ENCODE measurements at regions not wholly inside any gene's neighbourhood (a gene's known extent, or its start where the extent isn't known, plus 50 kb on each side); places are given as distances from the start of the nearest gene placed in this dataset.

DNA sequence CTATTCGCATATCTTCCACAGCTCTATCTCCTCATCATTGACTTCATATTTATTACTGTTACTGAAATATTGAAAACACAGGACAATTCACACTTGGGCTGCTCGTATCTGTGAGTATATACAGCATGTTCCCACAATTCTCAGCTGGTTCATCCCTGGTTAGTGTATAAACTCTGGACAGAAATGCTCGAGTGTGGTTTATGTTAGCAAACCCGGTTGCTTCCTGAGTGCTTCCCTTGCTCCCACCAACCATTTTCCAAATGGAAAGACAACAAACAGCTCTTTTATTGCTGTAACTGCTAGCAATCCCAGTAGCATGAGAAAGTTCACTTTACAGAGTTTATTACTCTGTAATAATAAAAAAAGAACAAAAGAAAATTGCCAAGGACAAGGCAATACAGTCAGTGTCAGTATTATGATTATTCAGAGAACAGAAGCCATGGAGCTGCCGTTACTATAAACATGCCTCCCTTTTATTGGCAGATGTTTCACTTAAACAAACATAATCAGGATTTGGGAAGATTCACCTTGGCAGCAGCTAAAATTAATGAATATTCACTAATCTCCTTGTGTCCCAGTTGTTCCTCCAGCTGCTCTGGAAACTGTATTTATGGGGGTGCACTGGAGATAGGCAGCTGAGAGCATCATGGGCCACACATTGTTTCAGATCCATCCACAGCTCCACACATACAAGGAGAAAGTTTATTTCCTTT is 134.1 kb upstream of the GUCY1A1 start:
- intact Hi-C loops (cut with DNase I): no loop called here
- no peak overlapping the region for H3K4me3 ChIP-seq
- no peaks in the 10 kb centered on the region for H3K36me3 ChIP-seq
- no peaks in the 10 kb centered on the region for H3K4me1 ChIP-seq
- no peaks in the 10 kb centered on the region for H3K9me3 ChIP-seq
- no peak overlapping the region for H3K27ac ChIP-seq
- DNase-seq (no peak), ATAC-seq (no peak)
- TF ChIP-seq, protein P1, sequence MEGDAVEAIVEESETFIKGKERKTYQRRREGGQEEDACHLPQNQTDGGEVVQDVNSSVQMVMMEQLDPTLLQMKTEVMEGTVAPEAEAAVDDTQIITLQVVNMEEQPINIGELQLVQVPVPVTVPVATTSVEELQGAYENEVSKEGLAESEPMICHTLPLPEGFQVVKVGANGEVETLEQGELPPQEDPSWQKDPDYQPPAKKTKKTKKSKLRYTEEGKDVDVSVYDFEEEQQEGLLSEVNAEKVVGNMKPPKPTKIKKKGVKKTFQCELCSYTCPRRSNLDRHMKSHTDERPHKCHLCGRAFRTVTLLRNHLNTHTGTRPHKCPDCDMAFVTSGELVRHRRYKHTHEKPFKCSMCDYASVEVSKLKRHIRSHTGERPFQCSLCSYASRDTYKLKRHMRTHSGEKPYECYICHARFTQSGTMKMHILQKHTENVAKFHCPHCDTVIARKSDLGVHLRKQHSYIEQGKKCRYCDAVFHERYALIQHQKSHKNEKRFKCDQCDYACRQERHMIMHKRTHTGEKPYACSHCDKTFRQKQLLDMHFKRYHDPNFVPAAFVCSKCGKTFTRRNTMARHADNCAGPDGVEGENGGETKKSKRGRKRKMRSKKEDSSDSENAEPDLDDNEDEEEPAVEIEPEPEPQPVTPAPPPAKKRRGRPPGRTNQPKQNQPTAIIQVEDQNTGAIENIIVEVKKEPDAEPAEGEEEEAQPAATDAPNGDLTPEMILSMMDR (IDR thresholded peaks at IDR 0.05): no peak
- TF ChIP-seq POLR2A (IDR thresholded peaks at IDR 0.05): no peak
- 59% methylated on average over 5 of the region's 5 CpGs for WGBS (ENCODE audit: insufficient coverage, low coverage, low lambda C conversion rate, missing lambda C conversion rate)
- no peaks in the 10 kb centered on the region for H3K27me3 ChIP-seq

DNA sequence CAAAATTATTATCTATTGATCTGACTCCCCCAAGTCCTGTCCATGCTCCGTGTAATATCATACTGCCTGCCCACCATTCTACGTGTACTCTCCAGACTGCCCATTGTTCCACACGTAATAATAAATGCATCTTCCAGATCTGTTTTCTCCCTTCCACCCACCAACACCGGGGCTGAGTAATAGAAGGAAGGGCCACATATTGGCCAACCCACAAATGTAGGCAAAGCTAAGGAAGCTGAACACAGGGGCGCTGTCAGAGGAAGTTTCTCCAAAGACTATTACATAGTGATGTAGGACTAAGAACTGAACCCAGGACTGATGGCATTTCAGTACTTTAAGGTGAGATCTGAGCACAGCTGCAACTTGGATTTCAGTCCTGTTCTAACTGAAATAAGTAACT is 135.8 kb upstream of the GUCY1A1 start:
- 67% methylated on average over 5 of the region's 5 CpGs for WGBS (ENCODE audit: insufficient coverage, low coverage, low lambda C conversion rate, missing lambda C conversion rate)
- no peak for TF ChIP-seq POLR2A (IDR thresholded peaks at IDR 0.05)
- TF ChIP-seq, protein P1 (IDR thresholded peaks at IDR 0.05): no peak
- no peaks in the 10 kb centered on the region for H3K27me3 ChIP-seq
- H3K4me3 ChIP-seq: no peak overlapping the region
- no peaks in the 10 kb centered on the region for H3K4me1 ChIP-seq
- no peak for ATAC-seq
- intact Hi-C loops (cut with DNase I): no loop called here
- DNase-seq: no peak
- no peak overlapping the region for H3K27ac ChIP-seq
- no peaks in the 10 kb centered on the region for H3K9me3 ChIP-seq
- no peaks in the 10 kb centered on the region for H3K36me3 ChIP-seq

DNA sequence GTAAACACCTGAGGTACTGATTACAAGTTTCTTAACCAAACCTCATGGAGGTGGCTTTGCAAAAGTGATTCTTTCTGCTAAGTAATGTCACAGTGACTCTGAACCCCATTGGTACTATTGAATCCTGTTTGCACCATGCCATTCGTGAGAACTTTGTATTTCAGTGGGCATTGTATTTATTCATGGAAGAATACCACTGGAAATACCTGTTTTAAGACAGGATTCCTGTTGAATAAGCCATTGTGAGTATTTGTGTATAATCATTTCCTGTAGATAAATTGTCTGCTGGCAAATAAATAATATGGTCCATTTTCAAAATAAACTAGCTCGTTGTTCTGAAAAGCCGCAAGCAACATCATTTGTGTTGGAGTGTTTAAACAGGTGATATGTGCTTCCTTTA is 136.4 kb upstream of the GUCY1A1 start:
- Histone ChIP-seq H3K36me3 (no peaks in the 10 kb centered on the region), H3K4me3 (no peak overlapping the region), H3K4me1 (no peaks in the 10 kb centered on the region), H3K27ac (no peak overlapping the region), H3K9me3 (no peaks in the 10 kb centered on the region), H3K27me3 (no peaks in the 10 kb centered on the region)
- WGBS (ENCODE audit: insufficient coverage, low coverage, low lambda C conversion rate, missing lambda C conversion rate): 49% methylated on average over 3 of the region's 3 CpGs
- no peak for ATAC-seq
- intact Hi-C loops (cut with DNase I): no loop called here
- TF ChIP-seq POLR2A (IDR thresholded peaks at IDR 0.05): no peak
- TF ChIP-seq, protein P1 (IDR thresholded peaks at IDR 0.05): no peak
- no peak for DNase-seq

DNA sequence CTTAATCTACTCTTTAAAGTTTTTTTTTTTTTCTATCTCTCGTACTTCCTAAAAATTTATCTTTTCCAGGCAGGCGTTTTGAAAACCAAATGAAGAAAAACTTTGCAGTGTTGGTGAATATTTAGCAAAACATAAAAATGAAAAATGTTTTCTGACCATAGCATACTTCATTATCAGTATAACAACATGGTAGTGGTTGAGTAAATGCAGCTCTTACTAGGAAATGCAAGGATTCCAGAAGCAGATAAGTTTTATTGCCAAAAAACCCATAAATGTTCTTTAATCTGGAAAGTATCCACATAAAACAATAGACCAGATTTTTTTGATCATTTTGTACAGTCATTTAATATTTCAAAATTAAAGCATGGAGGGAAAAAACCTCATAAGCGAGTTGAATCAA is 136.9 kb upstream of the GUCY1A1 start:
- Histone ChIP-seq H3K4me1 (no peaks in the 10 kb centered on the region), H3K9me3 (no peaks in the 10 kb centered on the region), H3K4me3 (no peak overlapping the region), H3K27me3 (no peaks in the 10 kb centered on the region), H3K27ac (no peak overlapping the region), H3K36me3 (no peaks in the 10 kb centered on the region)
- no peak for TF ChIP-seq POLR2A (IDR thresholded peaks at IDR 0.05)
- TF ChIP-seq, protein P1 (IDR thresholded peaks at IDR 0.05): no peak
- ATAC-seq (no peak), DNase-seq (no peak)
- intact Hi-C loops (cut with DNase I): no loop called here
- 43% methylated on average over 3 of the region's 3 CpGs for WGBS (ENCODE audit: insufficient coverage, low coverage, low lambda C conversion rate, missing lambda C conversion rate)
